Sigmoid colon (tissue), 4 donors: ENCODE measurements at regions not wholly inside any gene's neighbourhood (a gene's known extent, or its start where the extent isn't known, plus 50 kb on each side); places are given as distances from the start of the nearest gene placed in this dataset.

Experiments used
- EP300 ChIP-seq, 4 donors: sonication (generic); formaldehyde crosslinking; IDR thresholded peaks; one replicate each; pipeline ENCODE4 v1.6.1; 2017; ENCODE audit warnings: antibody characterized with exemption in 4 of 4
- POLR2A ChIP-seq, 2 donors: fragments of 450-650 bp; IDR thresholded peaks; one replicate each; pipeline ENCODE4 v1.6.1; 2016; ENCODE audit warnings: antibody characterized with exemption in 2 of 2, mild to moderate bottlenecking in 2 of 2, moderate library complexity in 2 of 2
- POLR2AphosphoS5 ChIP-seq, 4 donors: sonication (generic); formaldehyde crosslinking; IDR thresholded peaks; one replicate each; pipeline ENCODE4 v1.6.1; 2017; ENCODE audit warnings: antibody characterized with exemption in 4 of 4
- TF ChIP-seq, protein P1 (sequence below), 4 experiments: fragments of 450-650 bp in 3 of 4; fragments of 200-600 bp in 1 of 4; IDR thresholded peaks; one replicate each; pipeline ENCODE4 v1.5.1; 2016 to 2019; ENCODE audit warnings: antibody characterized with exemption in 4 of 4, mild to moderate bottlenecking in 3 of 4, moderate library complexity in 2 of 4

DNA sequence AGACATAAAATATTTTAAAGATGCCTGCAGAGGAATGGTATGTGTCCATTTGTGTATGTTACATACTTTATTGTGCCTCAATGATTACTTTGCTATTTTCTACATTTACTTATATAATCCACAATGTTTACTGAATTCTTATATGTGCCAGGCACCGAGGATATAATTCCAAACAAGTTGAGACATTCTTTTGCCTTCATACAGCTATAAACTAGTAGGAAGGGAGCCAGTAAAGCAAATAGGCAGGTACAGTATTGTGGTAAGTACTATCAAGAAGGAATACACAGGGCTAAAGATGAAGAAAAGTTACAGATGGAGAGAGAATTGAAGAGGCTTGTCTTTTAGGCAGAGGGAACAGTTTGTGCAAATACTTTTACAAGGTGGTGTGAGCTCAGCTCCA is 131.6 kb downstream of the DISP1 start:
- no peak for TF ChIP-seq POLR2A (IDR thresholded peaks at IDR 0.05)
- TF ChIP-seq, protein P1, sequence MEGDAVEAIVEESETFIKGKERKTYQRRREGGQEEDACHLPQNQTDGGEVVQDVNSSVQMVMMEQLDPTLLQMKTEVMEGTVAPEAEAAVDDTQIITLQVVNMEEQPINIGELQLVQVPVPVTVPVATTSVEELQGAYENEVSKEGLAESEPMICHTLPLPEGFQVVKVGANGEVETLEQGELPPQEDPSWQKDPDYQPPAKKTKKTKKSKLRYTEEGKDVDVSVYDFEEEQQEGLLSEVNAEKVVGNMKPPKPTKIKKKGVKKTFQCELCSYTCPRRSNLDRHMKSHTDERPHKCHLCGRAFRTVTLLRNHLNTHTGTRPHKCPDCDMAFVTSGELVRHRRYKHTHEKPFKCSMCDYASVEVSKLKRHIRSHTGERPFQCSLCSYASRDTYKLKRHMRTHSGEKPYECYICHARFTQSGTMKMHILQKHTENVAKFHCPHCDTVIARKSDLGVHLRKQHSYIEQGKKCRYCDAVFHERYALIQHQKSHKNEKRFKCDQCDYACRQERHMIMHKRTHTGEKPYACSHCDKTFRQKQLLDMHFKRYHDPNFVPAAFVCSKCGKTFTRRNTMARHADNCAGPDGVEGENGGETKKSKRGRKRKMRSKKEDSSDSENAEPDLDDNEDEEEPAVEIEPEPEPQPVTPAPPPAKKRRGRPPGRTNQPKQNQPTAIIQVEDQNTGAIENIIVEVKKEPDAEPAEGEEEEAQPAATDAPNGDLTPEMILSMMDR (IDR thresholded peaks at IDR 0.05): no peak
- TF ChIP-seq POLR2AphosphoS5 (IDR thresholded peaks at IDR 0.05): no peak
- no peak for TF ChIP-seq EP300 (IDR thresholded peaks at IDR 0.05)
